ENCODE measurements at regions not wholly inside any gene's neighbourhood (a gene's known extent, or its start where the extent isn't known, plus 50 kb on each side); places are given as distances from the start of the nearest gene placed in this dataset.

- BruUV-seq (replicated peaks), result no TSS peak
- CTCF ChIA-PET, result interaction anchor here (0.6 kb wide), 2 partner anchors 41 to 53 kb away, joined by 4 read pairs; no protein-coding TSS in a partner anchor
- intact Hi-C loops (cut with micrococcal nuclease; ENCODE audit: unreplicated experiment), result no loop called here
- no peak for TF ChIP-seq CTCF (IDR thresholded peaks at IDR 0.05; ENCODE audit: unreplicated experiment)
- Mint-ChIP-seq H3K9me3 (ENCODE audit: low read depth, unreplicated experiment) (no peaks in the 10 kb centered on the region), H3K36me3 (ENCODE audit: insufficient read depth, unreplicated experiment) (no peaks in the 10 kb centered on the region), H3K4me1 (ENCODE audit: low read depth, unreplicated experiment) (peaks cover 30% of the 10 kb centered on the region), H3K27ac (ENCODE audit: unreplicated experiment) (no peak overlapping the region), H3K4me3 (ENCODE audit: low read depth, unreplicated experiment) (no peak overlapping the region), H3K27me3 (ENCODE audit: unreplicated experiment) (no peaks in the 10 kb centered on the region)
- DNase-seq, result no peak
These were observed 211.5 kb downstream of the SOX4 start for GRCh38 chr6:21804941-21805610.

DNA sequence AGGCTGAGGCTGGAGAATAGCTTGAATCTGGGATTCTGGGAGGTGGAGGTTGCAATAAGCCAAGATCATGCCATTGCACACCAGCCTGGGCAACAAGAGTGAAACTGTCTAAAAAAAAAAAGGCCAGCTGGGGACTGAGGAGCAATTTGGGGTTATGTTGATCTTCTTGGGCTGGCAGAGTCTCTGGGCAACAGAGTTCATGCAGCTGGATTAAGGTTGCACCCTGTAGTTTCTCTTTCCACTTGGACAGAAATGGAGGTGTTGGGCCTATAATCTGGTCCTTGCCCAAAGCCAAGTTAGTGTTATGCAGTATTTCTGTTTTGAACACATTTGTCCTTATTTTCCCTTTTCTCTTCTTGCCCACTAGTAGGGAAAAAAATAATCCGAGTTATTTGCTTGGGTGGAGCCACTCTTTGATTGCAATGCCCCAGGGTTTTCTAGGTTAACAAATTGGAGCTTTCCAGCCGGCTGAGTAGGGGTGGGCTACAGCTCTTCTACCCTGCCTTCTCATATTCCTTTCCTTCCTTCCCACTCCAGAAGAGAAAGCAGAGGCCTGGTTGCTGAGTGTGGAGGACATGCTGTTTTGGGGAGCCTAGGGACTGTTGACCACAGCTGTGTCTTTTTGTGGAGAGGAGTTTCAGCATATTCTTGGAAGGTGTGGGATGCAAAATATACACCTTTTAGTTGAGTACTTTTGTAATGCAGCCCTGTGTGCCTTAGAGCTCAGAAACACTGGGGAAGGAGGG is 213.9 kb downstream of the SOX4 start:
- Mint-ChIP-seq H3K27me3 (ENCODE audit: unreplicated experiment) (no peaks in the 10 kb centered on the region), H3K9me3 (ENCODE audit: low read depth, unreplicated experiment) (no peaks in the 10 kb centered on the region), H3K4me1 (ENCODE audit: low read depth, unreplicated experiment) (peaks cover 8% of the 10 kb centered on the region), H3K36me3 (ENCODE audit: insufficient read depth, unreplicated experiment) (no peaks in the 10 kb centered on the region), H3K27ac (ENCODE audit: unreplicated experiment) (no peak overlapping the region), H3K4me3 (ENCODE audit: low read depth, unreplicated experiment) (no peak overlapping the region)
- intact Hi-C loops (cut with micrococcal nuclease; ENCODE audit: unreplicated experiment), result no loop called here
- no peak for DNase-seq
- no peak for TF ChIP-seq CTCF (IDR thresholded peaks at IDR 0.05; ENCODE audit: unreplicated experiment)
- no TSS peak for BruUV-seq (replicated peaks)
- CTCF ChIA-PET, result interaction anchor here (0.7 to 1.3 kb wide), 3 partner anchors 40 to 131 kb away, joined by 3 to 7 read pairs (median 3); no protein-coding TSS in a partner anchor

DNA sequence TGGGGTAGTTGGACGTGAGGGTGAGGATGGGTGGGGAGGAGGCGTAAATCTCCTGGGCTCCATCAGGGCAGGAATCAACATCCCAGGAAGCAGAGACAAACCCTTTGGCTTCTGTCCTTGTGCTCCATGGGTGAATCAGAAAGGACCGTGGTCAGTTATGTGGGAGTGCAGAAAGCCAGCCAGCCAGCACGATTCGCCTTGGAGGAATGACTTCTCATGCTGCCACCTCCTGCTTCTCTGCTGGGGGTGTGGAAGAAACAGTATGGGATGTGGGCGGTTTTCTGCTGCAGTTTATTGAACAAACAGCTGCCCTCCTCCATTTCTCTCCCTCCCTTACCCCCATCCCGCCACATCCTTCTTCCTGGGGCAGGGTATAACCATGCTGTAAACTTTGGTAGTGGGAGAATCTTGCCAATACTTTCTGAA is 214.5 kb downstream of the SOX4 start:
- Mint-ChIP-seq H3K36me3 (ENCODE audit: insufficient read depth, unreplicated experiment) (no peaks in the 10 kb centered on the region), H3K9me3 (ENCODE audit: low read depth, unreplicated experiment) (peaks cover 2% of the 10 kb centered on the region), H3K4me3 (ENCODE audit: low read depth, unreplicated experiment) (no peak overlapping the region), H3K27ac (ENCODE audit: unreplicated experiment) (no peak overlapping the region), H3K27me3 (ENCODE audit: unreplicated experiment) (no peaks in the 10 kb centered on the region), H3K4me1 (ENCODE audit: low read depth, unreplicated experiment) (peaks cover 8% of the 10 kb centered on the region)
- no peak for DNase-seq
- intact Hi-C loops (cut with micrococcal nuclease; ENCODE audit: unreplicated experiment), result no loop called here
- CTCF ChIA-PET, result interaction anchor here (0.7 kb wide), 5 partner anchors 37 to 830 kb away, joined by 3 to 4 read pairs (median 3); no protein-coding TSS in a partner anchor
- BruUV-seq (replicated peaks), result no TSS peak
- TF ChIP-seq CTCF (IDR thresholded peaks at IDR 0.05; ENCODE audit: unreplicated experiment), result no peak

DNA sequence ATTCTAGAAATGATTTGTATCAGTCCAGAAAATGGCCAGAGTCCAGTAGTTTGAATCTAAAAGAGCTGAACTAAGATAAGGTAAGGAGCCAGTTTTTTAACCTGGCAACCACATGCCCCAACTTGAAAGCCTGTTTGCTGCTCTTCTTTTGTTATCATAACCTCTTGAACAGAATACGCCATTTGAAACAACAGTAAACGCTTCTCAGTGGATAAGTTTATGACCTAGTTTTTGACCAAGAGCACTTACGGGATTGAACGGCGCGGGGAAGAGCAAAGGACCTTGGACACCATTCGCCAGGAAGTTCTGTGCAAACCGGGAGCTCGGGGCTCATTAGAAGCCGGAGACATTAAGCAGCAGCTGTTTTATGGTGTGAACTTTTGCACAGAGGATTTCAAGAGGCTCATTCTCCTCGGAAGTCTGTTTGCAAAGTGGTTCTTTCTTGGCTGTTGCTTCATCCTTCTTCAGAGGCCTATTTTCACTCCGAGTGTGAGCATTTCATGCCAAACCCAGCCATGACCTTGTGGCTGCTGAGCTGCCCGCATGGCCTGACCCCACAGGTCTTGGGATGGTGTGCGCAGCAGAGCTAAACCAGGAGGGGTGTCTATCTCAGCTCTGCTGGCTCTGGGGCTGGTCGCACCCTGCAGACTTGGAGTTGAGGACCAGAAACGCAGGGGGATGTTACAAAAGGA is 215.1 kb downstream of the SOX4 start:
- Mint-ChIP-seq H3K4me3 (ENCODE audit: low read depth, unreplicated experiment) (no peak overlapping the region), H3K27me3 (ENCODE audit: unreplicated experiment) (no peaks in the 10 kb centered on the region), H3K36me3 (ENCODE audit: insufficient read depth, unreplicated experiment) (no peaks in the 10 kb centered on the region), H3K27ac (ENCODE audit: unreplicated experiment) (no peak overlapping the region), H3K4me1 (ENCODE audit: low read depth, unreplicated experiment) (peaks cover 8% of the 10 kb centered on the region), H3K9me3 (ENCODE audit: low read depth, unreplicated experiment) (peaks cover 2% of the 10 kb centered on the region)
- intact Hi-C loops (cut with micrococcal nuclease; ENCODE audit: unreplicated experiment), result no loop called here
- BruUV-seq (replicated peaks), result no TSS peak
- TF ChIP-seq CTCF (IDR thresholded peaks at IDR 0.05; ENCODE audit: unreplicated experiment), result no peak
- CTCF ChIA-PET, result interaction anchor here (0.7 kb wide), 4 partner anchors 38 to 830 kb away, joined by 3 to 4 read pairs (median 4); no protein-coding TSS in a partner anchor
- no peak for DNase-seq

All from Calu3 (cell line).